ENCODE measurements at regions not wholly inside any gene's neighbourhood (a gene's known extent, or its start where the extent isn't known, plus 50 kb on each side); places are given as distances from the start of the nearest gene placed in this dataset.

DNA sequence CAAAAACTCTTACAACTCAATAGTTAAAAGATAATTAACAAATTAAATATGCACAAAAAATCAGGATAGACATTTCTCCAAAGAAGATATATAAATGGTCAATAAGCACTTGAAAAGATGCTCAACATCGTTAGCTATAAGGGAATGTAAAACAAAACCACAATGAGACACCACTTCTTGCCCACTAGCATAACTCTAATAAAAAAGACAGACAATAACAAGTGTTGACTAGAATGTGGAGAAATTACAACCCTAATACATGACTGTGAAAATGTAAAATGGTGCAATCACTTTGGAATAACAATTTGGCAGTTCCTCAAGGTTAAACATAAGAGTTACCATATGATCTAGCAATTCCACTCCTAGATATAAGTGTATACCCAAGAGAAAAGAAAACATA is 74.3 kb upstream of the PCGF5 start:
- intact Hi-C loops (cut with micrococcal nuclease; ENCODE audit: unreplicated experiment) = no loop called here
- in situ Hi-C loops (cut with HindIII; ENCODE audit: low pct_unique_long_range_greater_than_20kb, low sequenced_read_pairs) = no loop called here
- CTCF ChIA-PET = no interaction called here
- TF ChIP-seq SIN3A (IDR thresholded peaks at IDR 0.05; ENCODE audit: borderline replicate concordance, insufficient read depth, low read depth, low read length) = no peak
- TF ChIP-seq TCF7L2 (IDR thresholded peaks at IDR 0.05; ENCODE audit: low read depth, low read length) = no peak
- TF ChIP-seq, protein P1, sequence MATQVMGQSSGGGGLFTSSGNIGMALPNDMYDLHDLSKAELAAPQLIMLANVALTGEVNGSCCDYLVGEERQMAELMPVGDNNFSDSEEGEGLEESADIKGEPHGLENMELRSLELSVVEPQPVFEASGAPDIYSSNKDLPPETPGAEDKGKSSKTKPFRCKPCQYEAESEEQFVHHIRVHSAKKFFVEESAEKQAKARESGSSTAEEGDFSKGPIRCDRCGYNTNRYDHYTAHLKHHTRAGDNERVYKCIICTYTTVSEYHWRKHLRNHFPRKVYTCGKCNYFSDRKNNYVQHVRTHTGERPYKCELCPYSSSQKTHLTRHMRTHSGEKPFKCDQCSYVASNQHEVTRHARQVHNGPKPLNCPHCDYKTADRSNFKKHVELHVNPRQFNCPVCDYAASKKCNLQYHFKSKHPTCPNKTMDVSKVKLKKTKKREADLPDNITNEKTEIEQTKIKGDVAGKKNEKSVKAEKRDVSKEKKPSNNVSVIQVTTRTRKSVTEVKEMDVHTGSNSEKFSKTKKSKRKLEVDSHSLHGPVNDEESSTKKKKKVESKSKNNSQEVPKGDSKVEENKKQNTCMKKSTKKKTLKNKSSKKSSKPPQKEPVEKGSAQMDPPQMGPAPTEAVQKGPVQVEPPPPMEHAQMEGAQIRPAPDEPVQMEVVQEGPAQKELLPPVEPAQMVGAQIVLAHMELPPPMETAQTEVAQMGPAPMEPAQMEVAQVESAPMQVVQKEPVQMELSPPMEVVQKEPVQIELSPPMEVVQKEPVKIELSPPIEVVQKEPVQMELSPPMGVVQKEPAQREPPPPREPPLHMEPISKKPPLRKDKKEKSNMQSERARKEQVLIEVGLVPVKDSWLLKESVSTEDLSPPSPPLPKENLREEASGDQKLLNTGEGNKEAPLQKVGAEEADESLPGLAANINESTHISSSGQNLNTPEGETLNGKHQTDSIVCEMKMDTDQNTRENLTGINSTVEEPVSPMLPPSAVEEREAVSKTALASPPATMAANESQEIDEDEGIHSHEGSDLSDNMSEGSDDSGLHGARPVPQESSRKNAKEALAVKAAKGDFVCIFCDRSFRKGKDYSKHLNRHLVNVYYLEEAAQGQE (IDR thresholded peaks at IDR 0.05; ENCODE audit: insufficient read depth in 1 of 2, low read depth in 2 of 2, low read length in 1 of 2) = no peak
- no peak for TF ChIP-seq POLR2AphosphoS5 (IDR thresholded peaks at IDR 0.05; ENCODE audit: low read depth, low read length)
- Histone ChIP-seq H3K27ac (ENCODE audit: low read length) (no peak overlapping the region), H3K4me3 (ENCODE audit: low read depth in 2 of 2, low read length in 2 of 2) (no peak overlapping the region), H3K36me3 (ENCODE audit: control insufficient read depth, insufficient read depth, low read length) (no peaks in the 10 kb centered on the region), H3K9me3 (ENCODE audit: control insufficient read depth, insufficient read depth, low read depth, low read length) (no peaks in the 10 kb centered on the region), H3K4me1 (ENCODE audit: control insufficient read depth, insufficient read depth, low read length) (no peaks in the 10 kb centered on the region), H3K27me3 (ENCODE audit: control insufficient read depth, insufficient read depth, low read length) (no peaks in the 10 kb centered on the region)
- BruUV-seq (replicated peaks) = no TSS peak
- DNase-seq (ENCODE audit: low read depth, low spot score) (no peak), ATAC-seq (no peak)
- POLR2A ChIA-PET = no interaction called here

DNA sequence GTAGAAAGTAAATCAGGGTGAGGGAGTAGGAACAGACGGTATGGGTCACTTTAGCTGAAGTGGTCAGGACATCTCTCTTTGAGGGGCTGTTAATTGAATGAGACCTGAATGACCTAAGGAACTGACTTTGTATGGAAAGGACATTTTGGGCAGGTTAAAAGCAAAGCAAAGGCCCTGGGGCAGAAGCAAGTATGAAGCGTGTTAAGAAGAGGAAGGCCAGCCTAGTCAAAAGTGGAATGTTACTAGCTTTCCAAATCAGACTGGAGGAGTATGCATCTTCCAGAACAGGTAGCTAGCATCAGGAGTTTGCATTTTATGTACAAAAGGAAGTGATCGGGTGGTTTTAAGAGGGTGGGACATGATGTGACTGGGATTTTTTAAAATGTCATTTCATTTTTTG is 70.9 kb upstream of the PCGF5 start:
- Histone ChIP-seq H3K4me1 (ENCODE audit: control insufficient read depth, insufficient read depth, low read length) (no peaks in the 10 kb centered on the region), H3K27ac (ENCODE audit: low read length) (no peak overlapping the region), H3K36me3 (ENCODE audit: control insufficient read depth, insufficient read depth, low read length) (no peaks in the 10 kb centered on the region), H3K9me3 (ENCODE audit: control insufficient read depth, insufficient read depth, low read depth, low read length) (no peaks in the 10 kb centered on the region), H3K4me3 (ENCODE audit: low read depth in 2 of 2, low read length in 2 of 2) (no peak overlapping the region), H3K27me3 (ENCODE audit: control insufficient read depth, insufficient read depth, low read length) (peaks cover 3% of the 10 kb centered on the region; the same call in 1 of the 2 replicates)
- intact Hi-C loops (cut with micrococcal nuclease; ENCODE audit: unreplicated experiment) = no loop called here
- TF ChIP-seq, protein P2, sequence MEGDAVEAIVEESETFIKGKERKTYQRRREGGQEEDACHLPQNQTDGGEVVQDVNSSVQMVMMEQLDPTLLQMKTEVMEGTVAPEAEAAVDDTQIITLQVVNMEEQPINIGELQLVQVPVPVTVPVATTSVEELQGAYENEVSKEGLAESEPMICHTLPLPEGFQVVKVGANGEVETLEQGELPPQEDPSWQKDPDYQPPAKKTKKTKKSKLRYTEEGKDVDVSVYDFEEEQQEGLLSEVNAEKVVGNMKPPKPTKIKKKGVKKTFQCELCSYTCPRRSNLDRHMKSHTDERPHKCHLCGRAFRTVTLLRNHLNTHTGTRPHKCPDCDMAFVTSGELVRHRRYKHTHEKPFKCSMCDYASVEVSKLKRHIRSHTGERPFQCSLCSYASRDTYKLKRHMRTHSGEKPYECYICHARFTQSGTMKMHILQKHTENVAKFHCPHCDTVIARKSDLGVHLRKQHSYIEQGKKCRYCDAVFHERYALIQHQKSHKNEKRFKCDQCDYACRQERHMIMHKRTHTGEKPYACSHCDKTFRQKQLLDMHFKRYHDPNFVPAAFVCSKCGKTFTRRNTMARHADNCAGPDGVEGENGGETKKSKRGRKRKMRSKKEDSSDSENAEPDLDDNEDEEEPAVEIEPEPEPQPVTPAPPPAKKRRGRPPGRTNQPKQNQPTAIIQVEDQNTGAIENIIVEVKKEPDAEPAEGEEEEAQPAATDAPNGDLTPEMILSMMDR (IDR thresholded peaks at IDR 0.05) = no peak
- TF ChIP-seq SIN3A (IDR thresholded peaks at IDR 0.05; ENCODE audit: borderline replicate concordance, insufficient read depth, low read depth, low read length) = no peak
- CTCF ChIA-PET = no interaction called here
- ATAC-seq (no peak), DNase-seq (ENCODE audit: low read depth, low spot score) (no peak)
- in situ Hi-C loops (cut with HindIII; ENCODE audit: low pct_unique_long_range_greater_than_20kb, low sequenced_read_pairs) = no loop called here
- POLR2A ChIA-PET = no interaction called here
- BruUV-seq (replicated peaks) = no TSS peak

DNA sequence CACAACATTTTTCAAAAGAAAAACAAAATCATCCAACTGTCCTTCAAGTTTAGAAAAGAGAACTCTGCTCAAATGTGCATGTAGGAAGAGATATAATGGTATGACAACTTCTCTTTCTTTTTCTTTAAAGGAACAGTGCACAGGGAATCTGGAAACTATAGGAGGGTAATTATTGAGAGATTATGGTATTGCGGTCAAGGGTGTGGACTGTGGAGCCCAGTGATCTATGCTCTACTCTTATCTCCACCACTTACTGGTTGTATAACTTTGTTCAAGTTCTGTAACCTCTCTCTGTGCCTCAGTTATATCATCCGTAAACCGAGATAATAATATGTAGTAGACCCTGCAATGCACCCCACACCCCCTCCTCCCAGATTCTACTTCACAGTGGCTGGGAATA is 69.8 kb upstream of the PCGF5 start:
- no peaks in the 10 kb centered on the region for H3K4me1 ChIP-seq (ENCODE audit: control insufficient read depth, insufficient read depth, low read length)
- DNase-seq (ENCODE audit: low read depth, low spot score) (no peak), ATAC-seq (no peak)
- in situ Hi-C loops (cut with HindIII; ENCODE audit: low pct_unique_long_range_greater_than_20kb, low sequenced_read_pairs) = no loop called here
- ChIA-PET CTCF (no interaction called here), POLR2A (no interaction called here)
- TF ChIP-seq POLR2AphosphoS5 (IDR thresholded peaks at IDR 0.05; ENCODE audit: low read depth, low read length) = no peak
- no peak for TF ChIP-seq TCF7L2 (IDR thresholded peaks at IDR 0.05; ENCODE audit: low read depth, low read length)
- TF ChIP-seq SIN3A (IDR thresholded peaks at IDR 0.05; ENCODE audit: borderline replicate concordance, insufficient read depth, low read depth, low read length) = no peak
- TF ChIP-seq, protein P2 (IDR thresholded peaks at IDR 0.05) = no peak
- TF ChIP-seq, protein P1 (IDR thresholded peaks at IDR 0.05; ENCODE audit: insufficient read depth in 1 of 2, low read depth in 2 of 2, low read length in 1 of 2) = no peak
- no peak overlapping the region for H3K27ac ChIP-seq (ENCODE audit: low read length)
- peaks cover 8% of the 10 kb centered on the region for H3K27me3 ChIP-seq (ENCODE audit: control insufficient read depth, insufficient read depth, low read length)
- no peak overlapping the region for H3K4me3 ChIP-seq (ENCODE audit: low read depth in 2 of 2, low read length in 2 of 2)
- intact Hi-C loops (cut with micrococcal nuclease; ENCODE audit: unreplicated experiment) = no loop called here
- BruUV-seq (replicated peaks) = no TSS peak
- H3K9me3 ChIP-seq (ENCODE audit: control insufficient read depth, insufficient read depth, low read depth, low read length) = no peaks in the 10 kb centered on the region
- no peaks in the 10 kb centered on the region for H3K36me3 ChIP-seq (ENCODE audit: control insufficient read depth, insufficient read depth, low read length)
